ENCODE measurements at regions not wholly inside any gene's neighbourhood (a gene's known extent, or its start where the extent isn't known, plus 50 kb on each side); places are given as distances from the start of the nearest gene placed in this dataset.
"Not testable (repeated sequence)": the region's sequence is repeated elsewhere in the genome, so short reads cannot be mapped to it uniquely, and the experiment has no call there.

DNA sequence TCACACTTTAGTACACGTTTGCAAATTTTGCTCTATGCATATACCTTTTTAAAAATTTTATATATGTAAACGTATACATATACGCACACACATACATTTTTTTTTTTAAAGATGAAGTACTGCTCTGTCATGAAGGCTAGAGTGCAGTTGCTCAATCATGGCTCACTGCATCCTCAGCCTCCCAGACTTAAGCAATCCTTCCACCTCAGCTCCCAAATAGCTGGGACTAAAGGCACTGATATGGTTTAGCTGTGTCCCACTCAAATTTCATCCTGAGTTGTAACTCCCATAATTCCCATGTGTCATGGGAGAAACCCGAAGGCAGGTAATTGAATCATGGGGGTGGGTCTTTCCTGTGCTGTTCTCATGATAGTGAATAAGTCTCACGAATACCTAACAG is 220.8 kb upstream of the CAND1 start:
- WGBS, 2 donors (ENCODE audit: low coverage in 1 of 2) = 83% methylated on average over 5 of the region's 5 CpGs
- intact Hi-C loops (cut with DNase I; ENCODE audit: low total_unique reads) = no loop called here
- in situ Hi-C loops (cut with MboI; ENCODE audit: low pct_ligation_motif_present in 1 of 4, low pct_unique_long_range_greater_than_20kb in 1 of 4, low sequenced_read_pairs in 3 of 4) = no loop called here

GRCh38 chr12:67049199-67049598 is 220.0 kb upstream of the CAND1 start:
- H3K4me1 ChIP-seq; in situ Hi-C loops (cut with MboI; ENCODE audit: low pct_ligation_motif_present in 1 of 4, low pct_unique_long_range_greater_than_20kb in 1 of 4, low sequenced_read_pairs in 3 of 4); H3K9me3 ChIP-seq; intact Hi-C loops (cut with DNase I; ENCODE audit: low total_unique reads); H3K36me3 ChIP-seq; H3K4me3 ChIP-seq; H3K27ac ChIP-seq; H3K27me3 ChIP-seq; DNase-seq: not testable (repeated sequence)
- 0 to 70% methylated on average over 1 to 4 of the region's 4 CpGs for WGBS, 2 donors (ENCODE audit: low coverage in 1 of 2)

More for the DNA sequence above, 220.8 kb upstream of the CAND1 start:
- no peak overlapping the region for H3K4me3 ChIP-seq
- no peaks in the 10 kb centered on the region for H3K9me3 ChIP-seq
- H3K27ac ChIP-seq = no peak overlapping the region
- TF ChIP-seq EP300 (IDR thresholded peaks at IDR 0.05; ENCODE audit: low read depth) (no peak), POLR2AphosphoS5 (IDR thresholded peaks at IDR 0.05) (no peak), POLR2A (IDR thresholded peaks at IDR 0.05) (no peak)
- TF ChIP-seq, protein P1, sequence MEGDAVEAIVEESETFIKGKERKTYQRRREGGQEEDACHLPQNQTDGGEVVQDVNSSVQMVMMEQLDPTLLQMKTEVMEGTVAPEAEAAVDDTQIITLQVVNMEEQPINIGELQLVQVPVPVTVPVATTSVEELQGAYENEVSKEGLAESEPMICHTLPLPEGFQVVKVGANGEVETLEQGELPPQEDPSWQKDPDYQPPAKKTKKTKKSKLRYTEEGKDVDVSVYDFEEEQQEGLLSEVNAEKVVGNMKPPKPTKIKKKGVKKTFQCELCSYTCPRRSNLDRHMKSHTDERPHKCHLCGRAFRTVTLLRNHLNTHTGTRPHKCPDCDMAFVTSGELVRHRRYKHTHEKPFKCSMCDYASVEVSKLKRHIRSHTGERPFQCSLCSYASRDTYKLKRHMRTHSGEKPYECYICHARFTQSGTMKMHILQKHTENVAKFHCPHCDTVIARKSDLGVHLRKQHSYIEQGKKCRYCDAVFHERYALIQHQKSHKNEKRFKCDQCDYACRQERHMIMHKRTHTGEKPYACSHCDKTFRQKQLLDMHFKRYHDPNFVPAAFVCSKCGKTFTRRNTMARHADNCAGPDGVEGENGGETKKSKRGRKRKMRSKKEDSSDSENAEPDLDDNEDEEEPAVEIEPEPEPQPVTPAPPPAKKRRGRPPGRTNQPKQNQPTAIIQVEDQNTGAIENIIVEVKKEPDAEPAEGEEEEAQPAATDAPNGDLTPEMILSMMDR (IDR thresholded peaks at IDR 0.05) = no peak
- no peak for DNase-seq
- H3K27me3 ChIP-seq = no peaks in the 10 kb centered on the region
- H3K36me3 ChIP-seq = no peaks in the 10 kb centered on the region
- H3K4me1 ChIP-seq = no peaks in the 10 kb centered on the region

GRCh38 chr12:67052981-67053380 is 216.2 kb upstream of the CAND1 start:
- H3K9me3 ChIP-seq = no peaks in the 10 kb centered on the region
- H3K27ac ChIP-seq = no peak overlapping the region
- H3K4me1 ChIP-seq = no peaks in the 10 kb centered on the region
- no peaks in the 10 kb centered on the region for H3K36me3 ChIP-seq
- in situ Hi-C loops (cut with MboI; ENCODE audit: low pct_ligation_motif_present in 1 of 4, low pct_unique_long_range_greater_than_20kb in 1 of 4, low sequenced_read_pairs in 3 of 4) = no loop called here
- H3K4me3 ChIP-seq = no peak overlapping the region
- TF ChIP-seq EP300 (IDR thresholded peaks at IDR 0.05; ENCODE audit: low read depth) (no peak), POLR2A (IDR thresholded peaks at IDR 0.05) (no peak), POLR2AphosphoS5 (IDR thresholded peaks at IDR 0.05) (no peak)
- TF ChIP-seq, protein P1 (IDR thresholded peaks at IDR 0.05) = no peak
- no peak for DNase-seq
- intact Hi-C loops (cut with DNase I; ENCODE audit: low total_unique reads) = no loop called here
- no peaks in the 10 kb centered on the region for H3K27me3 ChIP-seq

DNA sequence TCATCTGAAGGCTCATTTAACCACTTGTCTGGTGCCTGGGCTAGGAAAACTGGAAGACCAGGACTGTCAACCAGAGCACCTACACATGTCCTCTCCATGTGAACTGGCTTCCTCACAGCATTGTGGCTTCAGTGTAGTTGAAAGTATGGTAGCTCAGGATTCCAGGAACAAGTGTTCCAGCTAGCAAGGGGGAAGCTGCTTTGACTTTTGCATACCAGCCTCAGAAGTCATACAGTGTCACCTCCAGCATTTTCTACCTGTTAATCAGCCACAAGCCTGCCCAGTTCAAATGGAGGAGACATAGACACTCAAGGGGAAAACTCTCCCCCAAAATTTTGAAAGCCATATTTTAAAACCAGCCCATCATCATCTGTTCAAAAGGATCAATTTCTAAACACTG is 212.8 kb upstream of the CAND1 start:
- no peaks in the 10 kb centered on the region for H3K27me3 ChIP-seq
- H3K36me3 ChIP-seq = no peaks in the 10 kb centered on the region
- no peak overlapping the region for H3K27ac ChIP-seq
- no peak overlapping the region for H3K4me3 ChIP-seq
- H3K4me1 ChIP-seq = no peaks in the 10 kb centered on the region
- DNase-seq = no peak
- intact Hi-C loops (cut with DNase I; ENCODE audit: low total_unique reads) (no loop called here), in situ Hi-C loops (cut with MboI; ENCODE audit: low pct_ligation_motif_present in 1 of 4, low pct_unique_long_range_greater_than_20kb in 1 of 4, low sequenced_read_pairs in 3 of 4) (no loop called here)
- H3K9me3 ChIP-seq = no peaks in the 10 kb centered on the region
- no peak for TF ChIP-seq POLR2A (IDR thresholded peaks at IDR 0.05)
- no peak for TF ChIP-seq POLR2AphosphoS5 (IDR thresholded peaks at IDR 0.05)

GRCh38 chr12:67057072-67057471 is 212.1 kb upstream of the CAND1 start:
- no peak for DNase-seq
- no peaks in the 10 kb centered on the region for H3K27me3 ChIP-seq
- in situ Hi-C loops (cut with MboI; ENCODE audit: low pct_ligation_motif_present in 1 of 4, low pct_unique_long_range_greater_than_20kb in 1 of 4, low sequenced_read_pairs in 3 of 4) = no loop called here
- intact Hi-C loops (cut with DNase I; ENCODE audit: low total_unique reads) = no loop called here
- 85% methylated on average over 5 of the region's 5 CpGs; no CpG with 5 or more reads in 1 of the 2 donors for WGBS, 2 donors (ENCODE audit: low coverage in 1 of 2)
- no peak overlapping the region for H3K4me3 ChIP-seq
- TF ChIP-seq, protein P1 (IDR thresholded peaks at IDR 0.05) = no peak
- no peak overlapping the region for H3K27ac ChIP-seq
- no peaks in the 10 kb centered on the region for H3K4me1 ChIP-seq
- no peaks in the 10 kb centered on the region for H3K36me3 ChIP-seq
- H3K9me3 ChIP-seq = no peaks in the 10 kb centered on the region

All from transverse colon (tissue), 4 donors.